CD4-positive, alpha-beta T cell (primary cell): ENCODE measurements at regions not wholly inside any gene's neighbourhood (a gene's known extent, or its start where the extent isn't known, plus 50 kb on each side); places are given as distances from the start of the nearest gene placed in this dataset.

Experiments
- ATAC-seq: fragments of 200-7000 bp; cut with Tn5 transposase; one replicate; pipeline ENCODE4 v1.10.0; 2022; ENCODE audit warnings: mild to moderate bottlenecking; ENCODE audit not compliant: poor library complexity
- CTCF ChIA-PET: fragments of 350-600 bp; sonication (Branson Sonifier 250); formaldehyde crosslinking; loops from one replicate; lab custom pipeline; 2021; ENCODE audit warnings: antibody characterized with exemption, inconsistent platforms; lab: Charles Lee
- POLR2A ChIA-PET: fragments of 350-600 bp; sonication (Branson Sonifier 250); formaldehyde crosslinking; loops from one replicate; lab custom pipeline; 2021; ENCODE audit warnings: antibody characterized with exemption, inconsistent platforms; lab: Charles Lee
- DNase-seq, 14 experiments: peaks; one replicate each; pipeline ENCODE4 v3.0.0-alpha.2; 2013 to 2020; ENCODE audit warnings: mixed read lengths in 2 of 14
- H3K27ac ChIP-seq, 2 donors: one replicate each; pipeline versions ENCODE4 v1.5.1 to v1.7.0; 2013; ENCODE audit warnings: low read length in 2 of 2, low read depth in 1 of 2, mild to moderate bottlenecking in 1 of 2
- H3K27me3 ChIP-seq, 2 experiments: 1 replicate in 1 of 2; 2 replicates in 1 of 2; pipeline versions ENCODE4 v1.6.1 to v1.7.0; 2013; ENCODE audit warnings: low read length in 2 of 2, control low read depth in 1 of 2, mild to moderate bottlenecking in 1 of 2, moderate library complexity in 1 of 2; ENCODE audit not compliant: insufficient read depth in 2 of 2, control insufficient read depth in 1 of 2
- H3K36me3 ChIP-seq: one replicate; pipeline ENCODE4 v1.6.1; 2013; ENCODE audit warnings: low read length, control low read depth; ENCODE audit not compliant: insufficient read depth
- H3K4me1 ChIP-seq: one replicate; pipeline ENCODE4 v1.6.1; 2013; ENCODE audit warnings: low read length, control low read depth; ENCODE audit not compliant: insufficient read depth
- H3K4me3 ChIP-seq: one replicate; pipeline ENCODE4 v1.5.1; 2013; ENCODE audit warnings: mild to moderate bottlenecking, low read length, moderate library complexity
- H3K9me3 ChIP-seq, 2 experiments: 1 replicate in 1 of 2; 2 replicates in 1 of 2; pipeline versions ENCODE4 v1.6.1 to v1.7.0; 2013; ENCODE audit warnings: low read length in 2 of 2, mild to moderate bottlenecking in 2 of 2, control low read depth in 1 of 2, moderate library complexity in 1 of 2; ENCODE audit not compliant: control insufficient read depth in 1 of 2, insufficient read depth in 1 of 2
- H3K27ac Mint-ChIP-seq: one replicate; pipeline ENCODE4 v1.8.0; 2020; ENCODE audit warnings: mixed read lengths
- H3K27me3 Mint-ChIP-seq: one replicate; pipeline ENCODE4 v1.8.0; 2021; ENCODE audit warnings: mixed read lengths
- H3K36me3 Mint-ChIP-seq: one replicate; pipeline ENCODE4 v1.8.0; 2021; ENCODE audit warnings: low read depth, mixed read lengths
- H3K4me1 Mint-ChIP-seq: one replicate; pipeline ENCODE4 v1.8.0; 2021; ENCODE audit warnings: low read depth, mixed read lengths
- H3K4me3 Mint-ChIP-seq: one replicate; pipeline ENCODE4 v1.8.0; 2020; ENCODE audit warnings: mild to moderate bottlenecking, mixed read lengths
- H3K9me3 Mint-ChIP-seq: one replicate; pipeline ENCODE4 v1.8.0; 2020; ENCODE audit warnings: mixed read lengths
- CTCF ChIP-seq: fragments of 200-600 bp; IDR thresholded peaks from one replicate; pipeline ENCODE4 v1.8.0; 2022; ENCODE audit warnings: antibody characterized with exemption, mild to moderate bottlenecking
- intact Hi-C, 2 experiments: fragments of 100-400 bp; cut with DNase I in 1 of 2; cut with micrococcal nuclease in 1 of 2; formaldehyde crosslinking; loops; one replicate each; pipeline versions ENCODE4 v1.15.1 to v1.9.0; 2023 to 2025; cut with DNase I, micrococcal nuclease

- Histone ChIP-seq H3K27ac (no peak overlapping the region), H3K9me3 (peaks cover 0 to 3% of the 10 kb centered on the region in 2 experiments), H3K36me3 (no peaks in the 10 kb centered on the region), H3K27me3 (no peaks in the 10 kb centered on the region), H3K4me3 (no peak overlapping the region), H3K4me1 (no peaks in the 10 kb centered on the region)
- ATAC-seq (no peak), DNase-seq (no peak)
- POLR2A ChIA-PET: no interaction called here
- CTCF ChIA-PET: no interaction called here
- Mint-ChIP-seq H3K4me1 (no peaks in the 10 kb centered on the region), H3K9me3 (no peaks in the 10 kb centered on the region), H3K27me3 (no peaks in the 10 kb centered on the region), H3K27ac (no peak overlapping the region), H3K4me3 (no peak overlapping the region), H3K36me3 (no peaks in the 10 kb centered on the region)
- intact Hi-C loops: no loop called here
- TF ChIP-seq CTCF: no peak
Observed at GRCh38 chr3:182404031-182404430, 389.3 kb upstream of the ATP11B start.

- DNase-seq: no peak
- no peak for TF ChIP-seq CTCF
- no peak for ATAC-seq
- Histone ChIP-seq H3K36me3 (no peaks in the 10 kb centered on the region), H3K9me3 (peaks cover 0 to under 1% of the 10 kb centered on the region in 2 experiments), H3K4me3 (no peak overlapping the region), H3K4me1 (no peaks in the 10 kb centered on the region), H3K27me3 (no peaks in the 10 kb centered on the region), H3K27ac (no peak overlapping the region)
- intact Hi-C loops: no loop called here
- Mint-ChIP-seq H3K27me3 (no peaks in the 10 kb centered on the region), H3K9me3 (no peaks in the 10 kb centered on the region), H3K4me3 (no peak overlapping the region), H3K36me3 (no peaks in the 10 kb centered on the region), H3K27ac (no peak overlapping the region), H3K4me1 (no peaks in the 10 kb centered on the region)
- CTCF ChIA-PET: no interaction called here
- POLR2A ChIA-PET: no interaction called here
Observed at GRCh38 chr3:182405759-182406158, 387.5 kb upstream of the ATP11B start.

- no peak for DNase-seq
- no peaks in the 10 kb centered on the region for H3K4me1 Mint-ChIP-seq
- Histone ChIP-seq H3K9me3 (peaks cover 0 to 3% of the 10 kb centered on the region in 2 experiments), H3K4me1 (no peaks in the 10 kb centered on the region), H3K36me3 (no peaks in the 10 kb centered on the region), H3K27me3 (no peaks in the 10 kb centered on the region), H3K4me3 (no peak overlapping the region), H3K27ac (no peak overlapping the region)
- H3K27ac Mint-ChIP-seq: no peak overlapping the region
- no peak for TF ChIP-seq CTCF
- ATAC-seq: no peak
- H3K27me3 Mint-ChIP-seq: no peaks in the 10 kb centered on the region
- ChIA-PET CTCF (no interaction called here), POLR2A (no interaction called here)
- no peaks in the 10 kb centered on the region for H3K36me3 Mint-ChIP-seq
- H3K9me3 Mint-ChIP-seq: no peaks in the 10 kb centered on the region
- intact Hi-C loops: no loop called here
- no peak overlapping the region for H3K4me3 Mint-ChIP-seq
Observed at GRCh38 chr3:182406786-182407185, 386.5 kb upstream of the ATP11B start.
